ENCODE measurements at regions not wholly inside any gene's neighbourhood (a gene's known extent, or its start where the extent isn't known, plus 50 kb on each side); places are given as distances from the start of the nearest gene placed in this dataset.

DNA sequence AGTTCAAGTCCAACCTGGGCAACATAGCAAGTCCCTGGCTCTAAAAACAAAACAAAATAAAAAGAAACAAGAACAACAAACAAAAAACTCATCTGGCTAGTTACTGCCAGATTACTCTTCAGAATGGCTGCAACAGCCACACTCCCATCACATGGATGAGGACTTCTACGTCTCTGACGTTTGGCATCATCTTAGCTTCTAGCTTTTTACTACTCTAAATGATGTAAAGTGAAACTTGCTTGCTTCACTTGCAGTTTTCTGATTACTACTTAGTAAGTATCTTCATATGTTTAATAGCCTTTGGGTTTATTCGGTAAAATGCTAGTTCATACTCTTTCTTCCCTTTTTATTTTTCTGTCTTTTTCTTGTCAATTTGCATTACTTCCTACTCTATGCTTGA is 161.1 kb upstream of the CARMIL1 start:
- DNase-seq (ENCODE audit: insufficient read length, low spot score), result no peak
- no peak for FAIRE-seq
- TF ChIP-seq, protein P1, sequence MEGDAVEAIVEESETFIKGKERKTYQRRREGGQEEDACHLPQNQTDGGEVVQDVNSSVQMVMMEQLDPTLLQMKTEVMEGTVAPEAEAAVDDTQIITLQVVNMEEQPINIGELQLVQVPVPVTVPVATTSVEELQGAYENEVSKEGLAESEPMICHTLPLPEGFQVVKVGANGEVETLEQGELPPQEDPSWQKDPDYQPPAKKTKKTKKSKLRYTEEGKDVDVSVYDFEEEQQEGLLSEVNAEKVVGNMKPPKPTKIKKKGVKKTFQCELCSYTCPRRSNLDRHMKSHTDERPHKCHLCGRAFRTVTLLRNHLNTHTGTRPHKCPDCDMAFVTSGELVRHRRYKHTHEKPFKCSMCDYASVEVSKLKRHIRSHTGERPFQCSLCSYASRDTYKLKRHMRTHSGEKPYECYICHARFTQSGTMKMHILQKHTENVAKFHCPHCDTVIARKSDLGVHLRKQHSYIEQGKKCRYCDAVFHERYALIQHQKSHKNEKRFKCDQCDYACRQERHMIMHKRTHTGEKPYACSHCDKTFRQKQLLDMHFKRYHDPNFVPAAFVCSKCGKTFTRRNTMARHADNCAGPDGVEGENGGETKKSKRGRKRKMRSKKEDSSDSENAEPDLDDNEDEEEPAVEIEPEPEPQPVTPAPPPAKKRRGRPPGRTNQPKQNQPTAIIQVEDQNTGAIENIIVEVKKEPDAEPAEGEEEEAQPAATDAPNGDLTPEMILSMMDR (IDR thresholded peaks at IDR 0.05; ENCODE audit: insufficient read depth, missing control alignments), result no peak

DNA sequence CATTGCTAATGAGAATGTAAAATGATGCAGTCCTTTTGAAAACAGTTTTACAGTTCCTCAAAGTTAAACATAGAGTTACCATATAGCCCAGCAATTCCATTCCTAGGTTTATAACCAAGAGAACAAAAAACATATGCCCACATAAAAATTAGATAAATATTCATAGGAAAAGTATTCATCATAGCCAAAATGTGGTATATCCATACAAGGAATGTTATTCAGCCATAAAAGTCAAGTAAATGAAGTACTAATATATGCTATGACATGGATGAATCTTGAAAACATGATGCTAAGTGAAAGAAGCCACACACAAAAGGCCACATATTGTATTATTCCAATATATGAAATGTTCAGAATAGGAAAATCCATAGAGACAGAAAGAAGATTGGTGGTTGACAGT is 158.0 kb upstream of the CARMIL1 start:
- no peak for FAIRE-seq
- no peak for DNase-seq (ENCODE audit: insufficient read length, low spot score)
- TF ChIP-seq, protein P1 (IDR thresholded peaks at IDR 0.05; ENCODE audit: insufficient read depth, missing control alignments), result no peak

DNA sequence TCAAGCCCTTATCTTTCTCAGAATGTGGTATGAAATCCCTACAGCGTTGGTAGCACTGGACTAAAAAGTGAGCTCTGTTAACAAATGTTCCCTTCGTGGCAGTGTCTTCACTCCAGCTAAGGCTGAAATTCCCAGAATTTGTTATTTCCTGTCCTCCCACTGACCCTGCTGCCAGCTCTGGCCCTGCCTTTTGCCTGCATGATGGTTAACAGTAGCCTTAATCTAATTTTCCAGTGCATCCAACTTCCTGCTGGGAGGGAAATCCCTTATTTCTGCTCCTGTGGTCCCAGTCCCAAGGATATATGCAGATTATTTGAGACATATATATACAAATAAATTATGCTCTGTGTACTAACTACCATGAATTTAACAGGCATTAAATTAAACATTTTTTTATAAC is 157.2 kb upstream of the CARMIL1 start:
- DNase-seq (ENCODE audit: insufficient read length, low spot score) (no peak), FAIRE-seq (no peak)
- TF ChIP-seq, protein P1 (IDR thresholded peaks at IDR 0.05; ENCODE audit: insufficient read depth, missing control alignments), result no peak

DNA sequence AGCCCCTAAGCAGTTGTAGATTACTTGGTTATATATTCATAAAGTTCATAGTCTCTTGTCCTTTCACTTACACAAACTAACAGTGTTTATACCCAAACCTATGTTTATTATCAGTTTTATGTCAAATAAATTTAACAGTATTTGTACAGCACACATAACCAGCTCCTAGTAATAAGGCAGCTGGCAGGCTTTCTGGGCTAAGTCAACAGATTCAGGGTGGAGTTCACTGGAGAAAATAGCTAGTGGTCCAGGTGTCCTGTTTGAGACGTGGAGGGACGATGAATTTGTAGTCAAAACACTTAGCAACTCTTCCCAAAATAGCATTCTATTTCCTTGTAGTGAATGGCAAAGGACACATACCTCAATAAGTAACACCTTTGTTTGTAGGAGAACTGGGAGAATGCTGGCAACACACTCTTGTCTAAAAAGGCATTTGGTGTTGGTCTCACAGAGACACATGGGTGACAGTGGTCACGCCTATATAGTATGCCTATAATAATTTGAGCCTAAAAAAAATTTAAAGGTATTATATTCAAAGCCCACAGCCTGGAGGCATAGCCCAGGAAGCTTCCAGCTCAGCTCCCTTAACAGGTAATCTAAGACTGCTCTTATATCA is 156.4 kb upstream of the CARMIL1 start:
- FAIRE-seq (no peak), DNase-seq (ENCODE audit: insufficient read length, low spot score) (no peak)
- TF ChIP-seq, protein P1 (IDR thresholded peaks at IDR 0.05; ENCODE audit: insufficient read depth, missing control alignments), result no peak

DNA sequence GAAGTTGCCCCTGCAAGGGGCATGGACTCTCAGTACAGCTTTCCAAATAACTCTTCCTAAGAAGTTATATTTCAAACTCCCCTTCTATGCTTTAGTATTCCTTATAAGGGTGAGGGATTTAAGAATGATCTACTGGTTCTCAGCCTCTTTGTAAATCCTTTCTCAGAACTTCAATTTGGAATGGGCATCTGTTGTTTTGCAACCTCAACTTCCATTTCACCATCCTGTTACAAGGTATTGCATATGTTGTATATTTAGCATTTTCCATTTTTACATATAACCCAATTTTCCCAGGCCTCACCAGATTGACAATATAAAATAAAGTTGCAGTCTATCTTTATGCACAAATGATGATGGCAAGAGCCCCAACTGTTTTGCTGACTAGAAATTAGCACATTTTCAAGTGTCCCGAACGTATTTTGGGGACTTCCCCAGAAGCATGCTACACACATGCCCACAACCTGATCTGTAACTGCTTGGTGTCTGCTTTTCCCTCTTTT is 154.9 kb upstream of the CARMIL1 start:
- FAIRE-seq (no peak), DNase-seq (ENCODE audit: insufficient read length, low spot score) (no peak)
- TF ChIP-seq, protein P1 (IDR thresholded peaks at IDR 0.05; ENCODE audit: insufficient read depth, missing control alignments), result no peak

DNA sequence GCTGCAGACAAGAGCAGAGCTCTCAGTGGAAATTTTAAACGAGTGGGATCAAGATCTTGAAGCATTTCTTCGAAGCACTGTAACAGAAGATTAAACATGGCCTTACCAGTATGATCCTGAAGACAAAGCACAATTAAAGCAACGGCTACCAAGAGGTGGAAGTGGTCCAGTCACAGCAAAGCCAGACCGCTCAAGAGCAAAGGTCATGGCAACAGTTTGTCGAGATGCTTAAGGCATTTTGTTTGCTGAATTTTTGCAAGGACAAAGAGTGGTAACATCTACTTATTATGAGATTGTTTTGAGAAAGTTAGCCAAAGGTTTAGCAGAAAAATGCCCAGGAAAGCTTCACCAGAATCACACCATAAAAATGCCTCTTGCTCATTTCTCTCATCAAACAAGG is 153.4 kb upstream of the CARMIL1 start:
- TF ChIP-seq, protein P1 (IDR thresholded peaks at IDR 0.05; ENCODE audit: insufficient read depth, missing control alignments), result no peak
- FAIRE-seq (no peak), DNase-seq (ENCODE audit: insufficient read length, low spot score) (no peak)

DNA sequence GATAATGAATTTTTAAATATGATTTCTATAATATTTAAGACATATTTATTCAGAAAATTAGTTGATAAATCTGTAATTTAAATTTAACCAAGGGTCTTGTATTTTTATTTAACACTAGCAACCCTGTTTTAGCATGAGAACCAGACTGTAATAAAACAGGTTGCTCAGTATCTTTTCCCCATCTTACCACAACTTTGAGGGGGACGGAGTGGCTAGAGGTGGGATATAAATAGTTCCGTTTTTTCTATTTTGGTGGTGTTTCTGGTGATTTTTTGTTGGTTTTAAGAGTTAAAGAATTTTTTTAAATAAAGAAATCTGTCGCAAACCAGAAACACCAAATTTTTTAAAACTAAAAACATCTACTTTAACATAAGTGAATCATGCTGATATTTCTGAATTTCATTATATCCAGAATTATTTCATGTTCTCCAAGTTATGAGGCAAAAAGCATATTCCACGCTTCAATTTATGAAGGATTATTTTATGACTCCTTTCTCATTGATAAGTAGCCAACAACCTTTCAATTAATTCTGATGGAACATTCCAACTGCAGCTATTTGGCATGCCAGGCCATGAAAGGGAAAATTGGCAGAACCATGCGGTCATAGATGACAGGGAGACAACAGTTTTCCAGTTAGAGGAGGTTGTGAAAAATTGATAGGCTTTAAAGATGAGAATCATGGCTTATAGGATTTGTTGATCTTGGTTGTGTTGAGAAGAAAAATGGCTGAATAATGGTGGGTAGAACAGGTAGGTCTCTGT is 151.9 kb upstream of the CARMIL1 start:
- no peak for DNase-seq (ENCODE audit: insufficient read length, low spot score)
- FAIRE-seq, result no peak
- TF ChIP-seq, protein P1 (IDR thresholded peaks at IDR 0.05; ENCODE audit: insufficient read depth, missing control alignments), result no peak
